K562 (cell line): ENCODE measurements at regions not wholly inside any gene's neighbourhood (a gene's known extent, or its start where the extent isn't known, plus 50 kb on each side); places are given as distances from the start of the nearest gene placed in this dataset.

Experiments used
- ATAC-seq: fragments of 200-7000 bp; cut with Tn5 transposase; 3 replicates; pipeline ENCODE4 v1.9.1; 2020; ENCODE audit warnings: moderate library complexity
- BruUV-seq: library from RNA; stranded (reverse); fragments of 400-500 nt; replicated peaks from 2 replicates; lab custom pipeline; 2021; lab: Mats Ljungman, UMichigan
- CTCF ChIA-PET: fragments of 300-600 bp; formaldehyde crosslinking; extraction: SDS; loops from one replicate; lab custom pipeline; 2021; ENCODE audit warnings: low intra/inter-chr PET ratio; lab: Yijun Ruan, JAX
- POLR2A ChIA-PET: fragments of 300-600, 350-650 bp; sonication (Branson Sonifier 250); formaldehyde crosslinking; extraction: SDS; loops from one replicate; lab custom pipeline; 2021; ENCODE audit warnings: antibody characterized with exemption, inconsistent platforms; lab: Yijun Ruan, JAX
- DNase-seq, 4 experiments: peaks; one replicate each; pipeline versions ENCODE4 v3.0.0 to v3.0.0-alpha.2; 2011 to 2018; ENCODE audit warnings: low spot score in 3 of 4, mixed read lengths in 3 of 4; ENCODE audit errors: extremely low read depth in 1 of 4
- FAIRE-seq: peaks from 2 replicates; lab custom pipeline; 2011; peaks lifted over from hg19 to GRCh38; lab: Jason Lieb, UNC
- H2AFZ ChIP-seq: 2 replicates; pipeline ENCODE4 v1.6.0; 2011; ENCODE audit warnings: low read depth, low read length, control low read depth, inconsistent platforms
- H3K27ac ChIP-seq: fragments of 200-600 bp; 3 replicates; pipeline ENCODE4 v1.8.0; 2011; ENCODE audit warnings: low read depth, mild to moderate bottlenecking, control low read depth, inconsistent platforms, low read length, moderate library complexity, mixed read lengths; ENCODE audit errors: extremely low read depth
- H3K27me3 ChIP-seq, 2 experiments: fragments of 300-600 bp in 1 of 2; 2 replicates in 1 of 2; 3 replicates in 1 of 2; pipeline versions ENCODE4 v1.6.0 to v1.8.0; 2011; ENCODE audit warnings: inconsistent platforms in 2 of 2, low read length in 2 of 2, mild to moderate bottlenecking in 1 of 2, mixed read lengths in 1 of 2, moderate library complexity in 1 of 2; ENCODE audit not compliant: control insufficient read depth in 2 of 2, insufficient read depth in 2 of 2
- H3K36me3 ChIP-seq: fragments of 300-600 bp; 3 replicates; pipeline ENCODE4 v1.8.0; 2011; ENCODE audit warnings: mild to moderate bottlenecking, low read length, inconsistent platforms; ENCODE audit not compliant: control insufficient read depth, insufficient read depth
- H3K4me1 ChIP-seq, 2 experiments: fragments of 200-600 bp in 1 of 2; replicated peaks in 1 of 2; 2 replicates in 1 of 2; 3 replicates in 1 of 2; pipeline versions ENCODE4 v1.5.1 to v1.8.0; 2011; ENCODE audit warnings: inconsistent platforms in 2 of 2, low read length in 2 of 2, mild to moderate bottlenecking in 1 of 2, mixed read lengths in 1 of 2, moderate library complexity in 1 of 2; ENCODE audit not compliant: control insufficient read depth in 2 of 2, insufficient read depth in 2 of 2
- H3K4me2 ChIP-seq: 2 replicates; pipeline ENCODE4 v1.6.1; 2011; ENCODE audit warnings: low read length, control low read depth, inconsistent platforms, mixed read lengths; ENCODE audit not compliant: insufficient read depth
- H3K4me3 ChIP-seq: fragments of 200-600 bp; sonication (generic), shearing (Covaris generic); 2 replicates; pipeline ENCODE4 v1.5.1; 2016; ENCODE audit warnings: control low read depth, inconsistent platforms
- H3K79me2 ChIP-seq: fragments of 200-600 bp; 3 replicates; pipeline ENCODE4 v1.8.0; 2011; ENCODE audit warnings: low read length, inconsistent platforms; ENCODE audit not compliant: control insufficient read depth, insufficient read depth
- H3K9ac ChIP-seq, 2 experiments: 2 replicates each; pipeline versions ENCODE4 v1.6.0 to v1.6.1; 2011; ENCODE audit warnings: low read depth in 2 of 2, low read length in 2 of 2, control low read depth in 1 of 2, inconsistent platforms in 1 of 2, mild to moderate bottlenecking in 1 of 2, mixed read lengths in 1 of 2; ENCODE audit not compliant: insufficient read depth in 1 of 2
- H3K9me1 ChIP-seq: one replicate; pipeline ENCODE4 v1.6.0; 2011; ENCODE audit warnings: inconsistent platforms, mild to moderate bottlenecking, low read length, moderate library complexity; ENCODE audit not compliant: control insufficient read depth, insufficient read depth
- H3K9me3 ChIP-seq: replicated peaks from 2 replicates; pipeline ENCODE4 v1.5.1; 2011; ENCODE audit warnings: low read depth, low read length, inconsistent platforms; ENCODE audit not compliant: control insufficient read depth, insufficient read depth
- H4K20me1 ChIP-seq: replicated peaks from 2 replicates; pipeline ENCODE4 v1.6.1; 2011; ENCODE audit warnings: low read length, inconsistent platforms, mixed read lengths; ENCODE audit not compliant: control insufficient read depth, insufficient read depth
- ARID2 ChIP-seq: fragments of 450-650 bp; IDR thresholded peaks from 2 replicates; pipeline ENCODE4 v1.6.1; 2017; ENCODE audit warnings: antibody characterized with exemption, mild to moderate bottlenecking
- BHLHE40 ChIP-seq: IDR thresholded peaks from 2 replicates; pipeline ENCODE4 v1.6.1; 2011; ENCODE audit warnings: low read length, improper control_type of control experiment
- CCNT2 ChIP-seq: IDR thresholded peaks from 2 replicates; pipeline ENCODE4 v1.6.1; 2011; ENCODE audit warnings: borderline replicate concordance, low read depth, mild to moderate bottlenecking, moderate library complexity, mixed read lengths, low read length; ENCODE audit not compliant: insufficient read length; ENCODE audit errors: extremely low read depth
- CHD1 ChIP-seq: fragments of 200-600 bp; sonication (generic); IDR thresholded peaks from one replicate; pipeline ENCODE4 v1.6.1; 2012; ENCODE audit warnings: mild to moderate bottlenecking, moderate library complexity, low read length, inconsistent platforms
- CSDE1 ChIP-seq, 2 experiments: fragments of 450-650 bp; IDR thresholded peaks; 2 replicates each; pipeline ENCODE4 v1.6.1; 2016; ENCODE audit warnings: mild to moderate bottlenecking in 1 of 2
- GABPB1 ChIP-seq: sonication (generic); formaldehyde crosslinking; IDR thresholded peaks from 2 replicates; pipeline ENCODE4 v1.8.0; 2022; ENCODE audit warnings: mild to moderate bottlenecking, missing genetic modification reagents
- HDAC8 ChIP-seq: fragments of 450-650 bp; IDR thresholded peaks from 2 replicates; pipeline ENCODE4 v1.6.1; 2016; ENCODE audit warnings: mild to moderate bottlenecking, missing genetic modification characterization, moderate library complexity, missing compliant biosample characterization
- HMG20B ChIP-seq: fragments of 250-450 bp; sonication (Bioruptor Pico); IDR thresholded peaks from 2 replicates; pipeline ENCODE4 v1.5.0; 2021; ENCODE audit warnings: mild to moderate bottlenecking
- MYNN ChIP-seq, 2 experiments: sonication (generic); formaldehyde crosslinking in 1 of 2; IDR thresholded peaks; 2 replicates each; pipeline versions ENCODE4 v1.5.0 to v1.6.1; 2016 to 2020; ENCODE audit warnings: antibody characterized with exemption in 1 of 2, missing genetic modification reagents in 1 of 2
- TAF1 ChIP-seq: IDR thresholded peaks from 2 replicates; pipeline ENCODE4 v1.6.1; 2011; ENCODE audit warnings: mild to moderate bottlenecking, low read length, moderate library complexity; ENCODE audit not compliant: insufficient read depth, control insufficient read depth, severe bottlenecking; ENCODE audit errors: extremely low read depth
- TAL1 ChIP-seq: fragments of 450-650 bp; IDR thresholded peaks from 2 replicates; pipeline ENCODE4 v1.6.1; 2016; ENCODE audit warnings: mild to moderate bottlenecking
- ZNF57 ChIP-seq: fragments of 450-650 bp; formaldehyde crosslinking; IDR thresholded peaks from 2 replicates; pipeline ENCODE4 v1.4.0; 2020; ENCODE audit warnings: mild to moderate bottlenecking, moderate library complexity
- in situ Hi-C: fragments of 300-500 bp; cut with MboI; formaldehyde crosslinking; loops from 4 replicates; pipeline ENCODE4 v1.15.0; 2018; ENCODE audit warnings: inconsistent platforms, mixed read lengths
- intact Hi-C: fragments of 100-400 bp; cut with micrococcal nuclease; formaldehyde crosslinking; loops from 2 replicates; pipeline ENCODE4 v1.14.2; 2022
- TF ChIP-seq, protein P1 (sequence below): sonication (generic); IDR thresholded peaks from 2 replicates; pipeline ENCODE4 v1.6.1; 2016
- TF ChIP-seq, protein P2 (sequence below), 2 experiments: fragments of 250-450 bp in 1 of 2; fragments of 450-650 bp in 1 of 2; sonication (Bioruptor Pico) in 1 of 2; IDR thresholded peaks; 2 replicates each; pipeline versions ENCODE4 v1.6.1 to v1.8.0; 2016 to 2021; ENCODE audit warnings: mild to moderate bottlenecking in 2 of 2, moderate library complexity in 2 of 2, missing compliant biosample characterization in 1 of 2, missing genetic modification characterization in 1 of 2

DNA sequence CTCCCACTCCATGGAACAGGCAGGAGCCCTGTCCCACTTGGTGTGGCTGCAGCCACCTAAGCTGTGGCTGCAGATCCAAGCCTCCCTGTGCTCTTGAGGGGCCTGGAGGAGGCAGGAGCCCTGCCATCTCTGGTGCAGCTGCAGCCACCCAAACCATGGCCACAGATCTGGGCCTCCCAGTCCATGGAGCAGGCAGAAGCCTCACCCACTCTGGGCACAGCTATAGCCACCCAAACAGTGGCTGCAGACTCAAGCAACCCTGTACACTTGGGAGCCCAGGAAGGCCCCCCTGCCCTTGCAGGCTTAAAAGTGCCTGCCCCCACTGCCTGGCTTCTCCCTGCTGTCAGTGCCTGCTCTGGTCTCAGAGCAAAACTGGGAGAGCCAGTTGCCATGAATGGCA is 320.3 kb downstream of the RFPL4B start:
- Histone ChIP-seq H3K36me3 (no peaks in the 10 kb centered on the region), H3K9me1 (no peaks in the 10 kb centered on the region), H3K27me3 (no peaks in the 10 kb centered on the region), H3K4me2 (no peak overlapping the region), H3K9ac (no peak overlapping the region), H3K9me3 (no peaks in the 10 kb centered on the region), H3K27ac (no peak overlapping the region), H4K20me1 (no peaks in the 10 kb centered on the region), H3K79me2 (no peaks in the 10 kb centered on the region), H3K4me1 (no peaks in the 10 kb centered on the region; a peak in 1 of 5 replicates), H2AFZ (no peak overlapping the region), H3K4me3 (no peak overlapping the region)
- in situ Hi-C loops: no loop called here
- FAIRE-seq: no peak
- ChIA-PET POLR2A (no interaction called here), CTCF (no interaction called here)
- DNase-seq: no peak
- no TSS peak for BruUV-seq
- ATAC-seq: no peak
- intact Hi-C loops: no loop called here
- TF ChIP-seq ZNF57 (CRISPR knock-in tag) (no peak), CHD1 (no peak), BHLHE40 (no peak), HMG20B (no peak), GABPB1 (CRISPR knock-in tag) (no peak), CCNT2 (no peak), HDAC8 (tag) (no peak), MYNN (IDR thresholded peaks at IDR 0.05) (no peak), MYNN (CRISPR knock-in tag; IDR thresholded peaks at IDR 0.05) (no peak), ARID2 (no peak), TAF1 (no peak), TAL1 (no peak), CSDE1 (IDR thresholded peaks at IDR 0.05) (no peak)
- TF ChIP-seq, protein P1, sequence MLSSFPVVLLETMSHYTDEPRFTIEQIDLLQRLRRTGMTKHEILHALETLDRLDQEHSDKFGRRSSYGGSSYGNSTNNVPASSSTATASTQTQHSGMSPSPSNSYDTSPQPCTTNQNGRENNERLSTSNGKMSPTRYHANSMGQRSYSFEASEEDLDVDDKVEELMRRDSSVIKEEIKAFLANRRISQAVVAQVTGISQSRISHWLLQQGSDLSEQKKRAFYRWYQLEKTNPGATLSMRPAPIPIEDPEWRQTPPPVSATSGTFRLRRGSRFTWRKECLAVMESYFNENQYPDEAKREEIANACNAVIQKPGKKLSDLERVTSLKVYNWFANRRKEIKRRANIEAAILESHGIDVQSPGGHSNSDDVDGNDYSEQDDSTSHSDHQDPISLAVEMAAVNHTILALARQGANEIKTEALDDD: no peak
- TF ChIP-seq, protein P2, sequence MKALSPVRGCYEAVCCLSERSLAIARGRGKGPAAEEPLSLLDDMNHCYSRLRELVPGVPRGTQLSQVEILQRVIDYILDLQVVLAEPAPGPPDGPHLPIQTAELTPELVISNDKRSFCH (CRISPR knock-in tag; IDR thresholded peaks at IDR 0.05): no peak
- TF ChIP-seq, protein P2 (tag; IDR thresholded peaks at IDR 0.05): no peak
